ENCODE measurements at regions not wholly inside any gene's neighbourhood (a gene's known extent, or its start where the extent isn't known, plus 50 kb on each side); places are given as distances from the start of the nearest gene placed in this dataset.

- H2AFZ ChIP-seq: no peak overlapping the region
- H3K4me1 ChIP-seq (ENCODE audit: insufficient read depth): no peaks in the 10 kb centered on the region
- H3K27me3 ChIP-seq (replicated peaks; ENCODE audit: insufficient read depth): no peaks in the 10 kb centered on the region
- H3K9ac ChIP-seq: no peak overlapping the region
- H3K27ac ChIP-seq: no peak overlapping the region
- DNase-seq: peak; percentile 26
- in situ Hi-C loops (cut with MboI): no loop called here
- no peak for TF ChIP-seq EZH2 (IDR thresholded peaks at IDR 0.05; ENCODE audit: insufficient read depth, poor library complexity, severe bottlenecking)
- TF ChIP-seq EZH2phosphoT487 (IDR thresholded peaks at IDR 0.05; ENCODE audit: insufficient read depth, low read depth): no peak
- no peaks in the 10 kb centered on the region for H4K20me1 ChIP-seq (ENCODE audit: insufficient read depth)
- WGBS, 2 experiments (ENCODE audit: low coverage in 1 of 2, low lambda C conversion rate in 2 of 2, missing lambda C conversion rate in 2 of 2): 96 to 100% methylated on average over 3 of the region's 3 CpGs
- no peaks in the 10 kb centered on the region for H3K9me2 ChIP-seq (ENCODE audit: insufficient read depth)
- H3K4me3 ChIP-seq: no peak overlapping the region
- no peak overlapping the region for H3K4me2 ChIP-seq (ENCODE audit: unreplicated experiment)
- H3K36me3 ChIP-seq (ENCODE audit: low read depth): no peaks in the 10 kb centered on the region
- no peaks in the 10 kb centered on the region; the same call in 1 of the 2 replicates for H3F3A ChIP-seq (ENCODE audit: insufficient read depth)
- H3K79me2 ChIP-seq (ENCODE audit: insufficient read depth): no peaks in the 10 kb centered on the region
- no peaks in the 10 kb centered on the region for H3K9me3 ChIP-seq (ENCODE audit: low read depth)
Observed at GRCh38 chr18:11309172-11309571, 159.8 kb upstream of the PIEZO2 start.

GRCh38 chr18:11308499-11308898 lies 159.1 kb upstream of the PIEZO2 start:
- Histone ChIP-seq H3K4me3 (no peak overlapping the region), H3K9me3 (ENCODE audit: low read depth) (no peaks in the 10 kb centered on the region), H3K79me2 (ENCODE audit: insufficient read depth) (no peaks in the 10 kb centered on the region), H3K4me1 (ENCODE audit: insufficient read depth) (no peaks in the 10 kb centered on the region), H4K20me1 (ENCODE audit: insufficient read depth) (no peaks in the 10 kb centered on the region), H3K27me3 (replicated peaks; ENCODE audit: insufficient read depth) (no peaks in the 10 kb centered on the region), H3K4me2 (ENCODE audit: unreplicated experiment) (no peak overlapping the region), H3F3A (ENCODE audit: insufficient read depth) (no peaks in the 10 kb centered on the region; the same call in 1 of the 2 replicates), H3K27ac (no peak overlapping the region), H2AFZ (no peak overlapping the region), H3K36me3 (ENCODE audit: low read depth) (no peaks in the 10 kb centered on the region), H3K9me2 (ENCODE audit: insufficient read depth) (no peaks in the 10 kb centered on the region), H3K9ac (no peak overlapping the region)
- TF ChIP-seq EZH2phosphoT487 (IDR thresholded peaks at IDR 0.05; ENCODE audit: insufficient read depth, low read depth) (no peak), EZH2 (IDR thresholded peaks at IDR 0.05; ENCODE audit: insufficient read depth, poor library complexity, severe bottlenecking) (no peak)
- in situ Hi-C loops (cut with MboI): no loop called here
- 73 to 84% methylated on average over 5 of the region's 5 CpGs for WGBS, 2 experiments (ENCODE audit: low coverage in 1 of 2, low lambda C conversion rate in 2 of 2, missing lambda C conversion rate in 2 of 2)
- DNase-seq: peak; percentile 32

GRCh38 chr18:11307716-11308115 lies 158.3 kb upstream of the PIEZO2 start:
- no peak for TF ChIP-seq EZH2 (IDR thresholded peaks at IDR 0.05; ENCODE audit: insufficient read depth, poor library complexity, severe bottlenecking)
- no peak for TF ChIP-seq EZH2phosphoT487 (IDR thresholded peaks at IDR 0.05; ENCODE audit: insufficient read depth, low read depth)
- no peaks in the 10 kb centered on the region; the same call in 1 of the 2 replicates for H3F3A ChIP-seq (ENCODE audit: insufficient read depth)
- H3K9me2 ChIP-seq (ENCODE audit: insufficient read depth): no peaks in the 10 kb centered on the region
- H2AFZ ChIP-seq: no peak overlapping the region
- no peaks in the 10 kb centered on the region for H4K20me1 ChIP-seq (ENCODE audit: insufficient read depth)
- no peak overlapping the region for H3K9ac ChIP-seq
- H3K9me3 ChIP-seq (ENCODE audit: low read depth): no peaks in the 10 kb centered on the region
- no peak overlapping the region for H3K27ac ChIP-seq
- H3K4me1 ChIP-seq (ENCODE audit: insufficient read depth): no peaks in the 10 kb centered on the region
- H3K4me2 ChIP-seq (ENCODE audit: unreplicated experiment): no peak overlapping the region
- no peak overlapping the region for H3K4me3 ChIP-seq
- no peaks in the 10 kb centered on the region for H3K36me3 ChIP-seq (ENCODE audit: low read depth)
- no peaks in the 10 kb centered on the region for H3K27me3 ChIP-seq (replicated peaks; ENCODE audit: insufficient read depth)
- 80 to 81% methylated on average over 2 of the region's 2 CpGs for WGBS, 2 experiments (ENCODE audit: low coverage in 1 of 2, low lambda C conversion rate in 2 of 2, missing lambda C conversion rate in 2 of 2)
- no peak for DNase-seq
- in situ Hi-C loops (cut with MboI): no loop called here
- H3K79me2 ChIP-seq (ENCODE audit: insufficient read depth): no peaks in the 10 kb centered on the region

- in situ Hi-C loops (cut with MboI): no loop called here
- Histone ChIP-seq H3K4me3 (no peak overlapping the region), H3K79me2 (ENCODE audit: insufficient read depth) (no peaks in the 10 kb centered on the region), H3K4me2 (ENCODE audit: unreplicated experiment) (no peak overlapping the region), H3K27ac (no peak overlapping the region), H2AFZ (no peak overlapping the region), H4K20me1 (ENCODE audit: insufficient read depth) (no peaks in the 10 kb centered on the region), H3K36me3 (ENCODE audit: low read depth) (no peaks in the 10 kb centered on the region), H3K27me3 (replicated peaks; ENCODE audit: insufficient read depth) (no peaks in the 10 kb centered on the region), H3K9ac (no peak overlapping the region), H3K9me2 (ENCODE audit: insufficient read depth) (no peaks in the 10 kb centered on the region), H3F3A (ENCODE audit: insufficient read depth) (no peaks in the 10 kb centered on the region; the same call in 1 of the 2 replicates), H3K4me1 (ENCODE audit: insufficient read depth) (no peaks in the 10 kb centered on the region), H3K9me3 (ENCODE audit: low read depth) (peaks cover 4% of the 10 kb centered on the region)
- TF ChIP-seq EZH2 (IDR thresholded peaks at IDR 0.05; ENCODE audit: insufficient read depth, poor library complexity, severe bottlenecking) (no peak), EZH2phosphoT487 (IDR thresholded peaks at IDR 0.05; ENCODE audit: insufficient read depth, low read depth) (no peak)
- no peak for DNase-seq
- 54 to 71% methylated on average over 2 of the region's 2 CpGs for WGBS, 2 experiments (ENCODE audit: low coverage in 1 of 2, low lambda C conversion rate in 2 of 2, missing lambda C conversion rate in 2 of 2)
Observed at GRCh38 chr18:11305507-11305906, 156.1 kb upstream of the PIEZO2 start.

- H3F3A ChIP-seq (ENCODE audit: insufficient read depth): no peaks in the 10 kb centered on the region; the same call in 1 of the 2 replicates
- H3K9ac ChIP-seq: no peak overlapping the region
Observed at GRCh38 chr18:11304928-11305327, 155.6 kb upstream of the PIEZO2 start.

More at GRCh38 chr18:11304928-11305327, 155.6 kb upstream of the PIEZO2 start:
- TF ChIP-seq EZH2phosphoT487 (IDR thresholded peaks at IDR 0.05; ENCODE audit: insufficient read depth, low read depth) (no peak), EZH2 (IDR thresholded peaks at IDR 0.05; ENCODE audit: insufficient read depth, poor library complexity, severe bottlenecking) (no peak)
- H3K36me3 ChIP-seq (ENCODE audit: low read depth): no peaks in the 10 kb centered on the region
- no peak overlapping the region for H3K4me2 ChIP-seq (ENCODE audit: unreplicated experiment)
- no peaks in the 10 kb centered on the region for H4K20me1 ChIP-seq (ENCODE audit: insufficient read depth)
- DNase-seq: no peak
- H3K4me1 ChIP-seq (ENCODE audit: insufficient read depth): no peaks in the 10 kb centered on the region
- no peak overlapping the region for H3K27ac ChIP-seq
- peaks cover 4% of the 10 kb centered on the region for H3K9me3 ChIP-seq (ENCODE audit: low read depth)
- no peaks in the 10 kb centered on the region for H3K9me2 ChIP-seq (ENCODE audit: insufficient read depth)
- in situ Hi-C loops (cut with MboI): no loop called here
- no peaks in the 10 kb centered on the region for H3K79me2 ChIP-seq (ENCODE audit: insufficient read depth)
- no peak overlapping the region for H2AFZ ChIP-seq
- H3K27me3 ChIP-seq (replicated peaks; ENCODE audit: insufficient read depth): no peaks in the 10 kb centered on the region
- 72 to 78% methylated on average over 4 of the region's 4 CpGs for WGBS, 2 experiments (ENCODE audit: low coverage in 1 of 2, low lambda C conversion rate in 2 of 2, missing lambda C conversion rate in 2 of 2)
- H3K4me3 ChIP-seq: no peak overlapping the region

Measured in GM23248 (cell line).